Colonic mucosa (tissue), 4 donors: ENCODE measurements at regions not wholly inside any gene's neighbourhood (a gene's known extent, or its start where the extent isn't known, plus 50 kb on each side); places are given as distances from the start of the nearest gene placed in this dataset.

Experiments used
- DNase-seq: peaks from one replicate; pipeline ENCODE4 v3.0.0-alpha.2; 2020
- H3K27ac ChIP-seq: fragments of 200-600 bp; one replicate; pipeline ENCODE4 v1.8.0; 2021
- H3K27me3 ChIP-seq: fragments of 200-600 bp; one replicate; pipeline ENCODE4 v1.8.0; 2021
- H3K36me3 ChIP-seq: fragments of 200-600 bp; one replicate; pipeline ENCODE4 v1.8.0; 2021
- H3K4me1 ChIP-seq: fragments of 200-600 bp; one replicate; pipeline ENCODE4 v1.8.0; 2021; ENCODE audit warnings: mild to moderate bottlenecking
- H3K4me3 ChIP-seq: fragments of 200-600 bp; one replicate; pipeline ENCODE4 v1.8.0; 2021
- H3K9ac ChIP-seq, 2 donors: one replicate each; pipeline ENCODE4 v1.7.0; 2013; ENCODE audit warnings: control low read depth in 2 of 2, low read depth in 2 of 2, low read length in 2 of 2
- H3K9me3 ChIP-seq: fragments of 200-600 bp; one replicate; pipeline ENCODE4 v1.8.0; 2021
- intact Hi-C: fragments of 100-400 bp; cut with DNase I; formaldehyde crosslinking; loops from one replicate; pipeline ENCODE4 v1.14.1; 2022
- TF ChIP-seq, protein P1 (sequence below): fragments of 200-600 bp; IDR thresholded peaks from one replicate; pipeline ENCODE4 v1.8.0; 2022; ENCODE audit warnings: antibody characterized with exemption, mild to moderate bottlenecking
- donor health status: healthy.
- donor health status: DM: no; HTN: no; CAD: no.
- donor health status: DM: no; HTN: no; CAD: no.

DNA sequence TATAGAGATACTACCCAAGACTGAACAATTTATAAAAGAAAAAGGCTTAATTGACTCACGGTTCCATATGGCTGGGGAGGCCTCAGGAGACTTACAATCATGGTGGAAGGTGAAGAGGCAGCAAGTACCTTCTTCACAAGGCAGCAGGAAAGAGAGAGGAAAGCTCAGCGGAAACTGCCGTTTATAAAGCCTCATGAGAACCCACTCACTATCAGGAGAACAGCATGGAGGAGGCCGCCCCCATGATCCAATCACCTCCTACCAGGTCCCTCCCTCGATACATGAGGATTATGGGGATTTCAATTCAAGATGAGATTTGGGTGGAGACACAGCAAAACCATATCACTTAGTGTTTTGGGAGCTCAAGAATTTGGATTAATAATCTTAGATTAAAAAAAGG is 240.2 kb downstream of the UACA start:
- no peak for DNase-seq
- intact Hi-C loops, result no loop called here
- H3K36me3 ChIP-seq, result no peaks in the 10 kb centered on the region
- H3K27me3 ChIP-seq, result no peaks in the 10 kb centered on the region
- peaks cover 15% of the 10 kb centered on the region for H3K4me1 ChIP-seq
- no peak overlapping the region for H3K9ac ChIP-seq
- H3K9me3 ChIP-seq, result no peaks in the 10 kb centered on the region
- H3K27ac ChIP-seq, result no peak overlapping the region
- no peak overlapping the region for H3K4me3 ChIP-seq
- TF ChIP-seq, protein P1, sequence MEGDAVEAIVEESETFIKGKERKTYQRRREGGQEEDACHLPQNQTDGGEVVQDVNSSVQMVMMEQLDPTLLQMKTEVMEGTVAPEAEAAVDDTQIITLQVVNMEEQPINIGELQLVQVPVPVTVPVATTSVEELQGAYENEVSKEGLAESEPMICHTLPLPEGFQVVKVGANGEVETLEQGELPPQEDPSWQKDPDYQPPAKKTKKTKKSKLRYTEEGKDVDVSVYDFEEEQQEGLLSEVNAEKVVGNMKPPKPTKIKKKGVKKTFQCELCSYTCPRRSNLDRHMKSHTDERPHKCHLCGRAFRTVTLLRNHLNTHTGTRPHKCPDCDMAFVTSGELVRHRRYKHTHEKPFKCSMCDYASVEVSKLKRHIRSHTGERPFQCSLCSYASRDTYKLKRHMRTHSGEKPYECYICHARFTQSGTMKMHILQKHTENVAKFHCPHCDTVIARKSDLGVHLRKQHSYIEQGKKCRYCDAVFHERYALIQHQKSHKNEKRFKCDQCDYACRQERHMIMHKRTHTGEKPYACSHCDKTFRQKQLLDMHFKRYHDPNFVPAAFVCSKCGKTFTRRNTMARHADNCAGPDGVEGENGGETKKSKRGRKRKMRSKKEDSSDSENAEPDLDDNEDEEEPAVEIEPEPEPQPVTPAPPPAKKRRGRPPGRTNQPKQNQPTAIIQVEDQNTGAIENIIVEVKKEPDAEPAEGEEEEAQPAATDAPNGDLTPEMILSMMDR, result no peak

DNA sequence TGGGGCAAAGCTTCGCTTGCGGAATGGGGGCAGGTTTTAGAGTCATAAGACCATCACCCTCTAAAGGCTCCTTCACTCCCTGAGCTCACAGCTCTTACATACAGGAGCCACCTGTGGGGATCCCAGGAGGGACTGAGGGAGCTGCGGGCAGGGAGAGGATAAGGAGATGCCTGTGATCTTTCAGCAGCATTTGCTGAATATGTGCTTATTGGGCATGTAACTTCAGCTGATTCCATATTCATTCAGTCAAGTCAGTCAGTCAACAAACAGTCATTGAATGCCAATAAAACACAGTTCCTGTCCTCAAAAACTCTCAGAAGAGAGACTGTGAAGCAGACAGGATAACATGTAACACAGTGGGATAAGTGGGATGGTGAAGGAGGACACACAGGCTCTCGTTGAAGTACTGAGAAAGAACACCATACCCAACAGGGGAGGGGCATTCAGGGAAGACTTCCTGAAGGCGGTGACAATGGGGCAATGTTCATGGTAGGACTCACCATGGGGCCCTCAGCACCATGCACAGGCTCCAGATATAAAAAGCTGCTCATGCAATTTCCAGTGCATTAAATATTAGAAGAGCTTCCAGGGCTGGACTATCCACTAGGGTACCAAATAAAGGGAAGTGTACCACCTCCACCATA is 240.9 kb downstream of the UACA start:
- no peak overlapping the region for H3K27ac ChIP-seq

DNA sequence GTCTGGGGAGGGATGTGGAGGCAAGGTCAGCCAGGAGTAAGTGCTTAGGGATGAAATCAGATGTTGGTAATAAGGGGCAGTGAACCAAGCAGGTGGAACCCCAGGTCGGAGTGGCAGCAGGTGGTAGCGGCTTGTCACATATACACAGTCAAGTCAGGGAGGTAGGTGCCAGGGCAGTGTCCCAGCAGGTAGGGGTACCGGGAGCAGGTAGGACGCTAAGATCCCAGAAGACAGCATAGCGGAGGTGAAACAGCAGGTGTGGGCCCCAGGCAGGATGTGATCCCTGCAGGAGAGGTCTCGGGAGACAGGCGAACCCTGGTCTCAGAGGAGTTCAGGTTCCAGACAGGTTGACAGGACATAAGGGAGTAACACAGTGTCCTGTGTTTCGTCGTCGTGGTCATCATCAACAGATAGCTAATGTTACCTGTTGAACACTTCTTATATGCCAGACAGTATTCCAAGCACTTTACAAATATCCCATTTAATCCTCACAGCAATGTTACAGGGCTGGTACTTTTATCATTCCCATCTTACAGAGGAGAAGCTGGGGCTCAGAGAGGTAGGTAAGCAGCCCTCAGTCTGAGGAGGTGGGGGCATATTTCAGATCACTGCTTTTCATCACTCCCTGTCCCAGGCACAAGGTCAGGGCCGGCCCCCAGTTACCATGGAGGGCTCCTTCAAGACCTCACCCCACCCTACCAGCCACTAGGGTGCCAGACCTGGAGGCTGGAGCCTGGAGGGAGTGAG is 241.6 kb downstream of the UACA start:
- peaks cover 4% of the 10 kb centered on the region for H3K4me1 ChIP-seq
- H3K36me3 ChIP-seq, result no peaks in the 10 kb centered on the region
- TF ChIP-seq, protein P1, result no peak
- intact Hi-C loops, result no loop called here
- H3K27me3 ChIP-seq, result no peaks in the 10 kb centered on the region
- no peak overlapping the region for H3K27ac ChIP-seq
- H3K4me3 ChIP-seq, result no peak overlapping the region
- no peak overlapping the region for H3K9ac ChIP-seq
- DNase-seq, result no peak
- H3K9me3 ChIP-seq, result no peaks in the 10 kb centered on the region

More for the DNA sequence above, 240.9 kb downstream of the UACA start:
- Histone ChIP-seq H3K4me1 (peaks cover 10% of the 10 kb centered on the region), H3K4me3 (no peak overlapping the region), H3K9ac (no peak overlapping the region), H3K9me3 (no peaks in the 10 kb centered on the region), H3K27me3 (no peaks in the 10 kb centered on the region), H3K36me3 (no peaks in the 10 kb centered on the region)
- no peak for DNase-seq
- TF ChIP-seq, protein P1, result no peak
- intact Hi-C loops, result no loop called here

DNA sequence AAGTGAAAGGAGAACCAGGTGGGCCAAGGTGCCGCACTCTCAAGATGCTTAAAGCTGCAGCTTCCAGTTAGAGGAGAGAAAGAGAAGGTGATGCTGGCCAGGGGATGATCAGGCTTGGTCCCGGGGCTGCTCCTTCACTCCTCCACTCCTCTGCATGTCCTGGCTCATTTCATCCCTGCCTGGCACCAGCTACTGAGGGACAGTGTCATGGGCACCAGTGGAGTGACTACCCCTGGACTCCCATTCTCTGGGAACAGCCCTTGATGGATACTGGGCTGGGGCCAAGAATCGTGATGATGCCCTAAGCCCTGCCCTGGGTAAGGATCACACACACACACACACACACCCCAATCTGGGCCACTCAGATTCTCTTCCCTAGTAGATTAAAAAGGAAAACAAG is 243.7 kb downstream of the UACA start:
- no peak overlapping the region for H3K4me3 ChIP-seq
- H3K4me1 ChIP-seq, result no peaks in the 10 kb centered on the region
- H3K36me3 ChIP-seq, result no peaks in the 10 kb centered on the region
- TF ChIP-seq, protein P1, result no peak
- no peaks in the 10 kb centered on the region for H3K9me3 ChIP-seq
- no peak for DNase-seq
- H3K27me3 ChIP-seq, result no peaks in the 10 kb centered on the region
- H3K27ac ChIP-seq, result no peak overlapping the region
- intact Hi-C loops, result no loop called here
- no peak overlapping the region for H3K9ac ChIP-seq

DNA sequence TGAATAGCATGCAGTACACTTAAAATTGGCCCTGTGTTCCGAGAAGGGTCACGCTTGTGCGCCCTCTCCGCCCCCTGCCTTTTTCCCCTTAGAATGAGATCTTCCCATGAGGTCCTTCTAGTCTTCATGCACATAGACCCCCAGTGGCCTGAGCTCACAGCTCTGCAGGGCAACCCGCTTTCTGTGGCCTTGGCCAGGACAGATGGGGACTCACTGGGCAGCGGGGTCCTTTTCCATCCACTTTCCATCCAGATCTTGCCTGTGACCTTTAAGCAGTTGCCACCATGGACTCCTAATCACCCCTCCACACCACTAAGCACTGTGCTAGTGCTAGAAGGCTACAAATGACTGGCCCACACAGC is 244.4 kb downstream of the UACA start:
- no peaks in the 10 kb centered on the region for H3K27me3 ChIP-seq
- H3K4me1 ChIP-seq, result no peaks in the 10 kb centered on the region
- no peaks in the 10 kb centered on the region for H3K9me3 ChIP-seq
- H3K4me3 ChIP-seq, result no peak overlapping the region
- intact Hi-C loops, result no loop called here
- no peak for DNase-seq
- H3K9ac ChIP-seq, result no peak overlapping the region
- no peak overlapping the region for H3K27ac ChIP-seq
- no peaks in the 10 kb centered on the region for H3K36me3 ChIP-seq
- TF ChIP-seq, protein P1, result no peak
